ENCODE measurements at regions not wholly inside any gene's neighbourhood (a gene's known extent, or its start where the extent isn't known, plus 50 kb on each side); places are given as distances from the start of the nearest gene placed in this dataset.

GRCh38 chr12:17982556-17982955 lies 107.4 kb downstream of the RERGL start:
- TF ChIP-seq POLR2AphosphoS5 (IDR thresholded peaks at IDR 0.05; ENCODE audit: control insufficient read depth, insufficient read depth, low read depth, low read length) (no peak), ZNF639 (CRISPR knock-in tag; conservative IDR thresholded peaks at IDR 0.05 in 1 of 2, IDR thresholded peaks at IDR 0.05 in 1 of 2) (no peak), CREM (IDR thresholded peaks at IDR 0.05; ENCODE audit: low read depth) (no peak), CREB1 (IDR thresholded peaks at IDR 0.05) (no peak), CREB1 (CRISPR knock-in tag; IDR thresholded peaks at IDR 0.05) (no peak), FOXM1 (IDR thresholded peaks at IDR 0.05; ENCODE audit: low read depth) (no peak), FOXM1 (CRISPR knock-in tag; IDR thresholded peaks at IDR 0.05; ENCODE audit: low read depth) (no peak), CHD1 (IDR thresholded peaks at IDR 0.05; ENCODE audit: low read length) (no peak), POLR2A (conservative IDR thresholded peaks at IDR 0.05) (no peak)
- TF ChIP-seq, protein P1, sequence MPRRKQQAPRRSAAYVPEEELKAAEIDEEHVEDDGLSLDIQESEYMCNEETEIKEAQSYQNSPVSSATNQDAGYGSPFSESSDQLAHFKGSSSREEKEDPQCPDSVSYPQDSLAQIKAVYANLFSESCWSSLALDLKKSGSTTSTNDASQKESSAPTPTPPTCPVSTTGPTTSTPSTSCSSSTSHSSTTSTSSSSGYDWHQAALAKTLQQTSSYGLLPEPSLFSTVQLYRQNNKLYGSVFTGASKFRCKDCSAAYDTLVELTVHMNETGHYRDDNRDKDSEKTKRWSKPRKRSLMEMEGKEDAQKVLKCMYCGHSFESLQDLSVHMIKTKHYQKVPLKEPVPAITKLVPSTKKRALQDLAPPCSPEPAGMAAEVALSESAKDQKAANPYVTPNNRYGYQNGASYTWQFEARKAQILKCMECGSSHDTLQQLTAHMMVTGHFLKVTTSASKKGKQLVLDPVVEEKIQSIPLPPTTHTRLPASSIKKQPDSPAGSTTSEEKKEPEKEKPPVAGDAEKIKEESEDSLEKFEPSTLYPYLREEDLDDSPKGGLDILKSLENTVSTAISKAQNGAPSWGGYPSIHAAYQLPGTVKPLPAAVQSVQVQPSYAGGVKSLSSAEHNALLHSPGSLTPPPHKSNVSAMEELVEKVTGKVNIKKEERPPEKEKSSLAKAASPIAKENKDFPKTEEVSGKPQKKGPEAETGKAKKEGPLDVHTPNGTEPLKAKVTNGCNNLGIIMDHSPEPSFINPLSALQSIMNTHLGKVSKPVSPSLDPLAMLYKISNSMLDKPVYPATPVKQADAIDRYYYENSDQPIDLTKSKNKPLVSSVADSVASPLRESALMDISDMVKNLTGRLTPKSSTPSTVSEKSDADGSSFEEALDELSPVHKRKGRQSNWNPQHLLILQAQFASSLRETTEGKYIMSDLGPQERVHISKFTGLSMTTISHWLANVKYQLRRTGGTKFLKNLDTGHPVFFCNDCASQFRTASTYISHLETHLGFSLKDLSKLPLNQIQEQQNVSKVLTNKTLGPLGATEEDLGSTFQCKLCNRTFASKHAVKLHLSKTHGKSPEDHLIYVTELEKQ (CRISPR knock-in tag; IDR thresholded peaks at IDR 0.05): no peak
